ENCODE measurements at regions not wholly inside any gene's neighbourhood (a gene's known extent, or its start where the extent isn't known, plus 50 kb on each side); places are given as distances from the start of the nearest gene placed in this dataset.

DNA sequence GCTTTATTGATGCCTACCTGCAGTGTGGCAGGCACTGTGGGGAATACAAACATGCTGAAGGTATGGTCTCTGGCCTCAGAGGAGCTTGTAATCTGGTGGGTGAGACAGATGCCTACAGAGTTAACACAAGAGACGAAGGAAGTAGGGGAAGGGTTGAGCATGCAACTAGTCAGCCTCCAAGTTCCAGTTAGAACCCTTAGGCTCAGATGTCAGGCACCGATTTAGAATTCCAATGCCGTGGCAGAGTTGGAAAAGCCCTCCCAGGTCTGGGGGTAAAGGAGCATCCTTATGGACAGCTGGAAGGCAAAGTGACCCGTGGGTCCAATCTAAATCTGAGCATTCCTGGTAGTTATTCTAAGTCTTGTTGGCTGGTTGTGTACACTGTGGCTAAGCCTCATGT is 132.9 kb upstream of the GJB5 start:
- Histone ChIP-seq H3K4ac (ENCODE audit: low read depth, low read length) (no peak overlapping the region), H3K23ac (ENCODE audit: insufficient read length, low read depth, low read length) (no peak overlapping the region), H3T11ph (ENCODE audit: low read length) (no peak overlapping the region), H3K79me1 (ENCODE audit: insufficient read depth, low read depth, low read length, poor library complexity, severe bottlenecking) (no peaks in the 10 kb centered on the region), H4K91ac (ENCODE audit: insufficient read length, low read depth, low read length) (no peak overlapping the region), H2BK20ac (ENCODE audit: low read depth, low read length, poor library complexity, severe bottlenecking) (no peak overlapping the region), H2BK120ac (ENCODE audit: low read depth, low read length, poor library complexity, severe bottlenecking) (no peak overlapping the region), H3K56ac (ENCODE audit: insufficient read length, low read depth, low read length) (no peak overlapping the region), H2BK15ac (ENCODE audit: low read depth, low read length) (no peak overlapping the region), H4K5ac (ENCODE audit: insufficient read length, low read depth, low read length) (no peak overlapping the region), H3K14ac (ENCODE audit: insufficient read depth, low read length) (no peak overlapping the region), H2BK5ac (ENCODE audit: insufficient read length, low read length) (no peak overlapping the region), H4K8ac (replicated peaks; ENCODE audit: insufficient read length, low read depth, low read length) (no peak overlapping the region), H3K23me2 (ENCODE audit: insufficient read length, low read depth, low read length, poor library complexity, severe bottlenecking) (no peaks in the 10 kb centered on the region), H2AFZ (ENCODE audit: low read length) (no peak overlapping the region), H3K27ac (ENCODE audit: insufficient read length, low read depth, low read length) (no peak overlapping the region), H3K79me2 (ENCODE audit: insufficient read depth, low read length) (no peaks in the 10 kb centered on the region), H3K9me3 (ENCODE audit: control insufficient read depth, low read depth, low read length) (no peaks in the 10 kb centered on the region), H3K27me3 (ENCODE audit: insufficient read depth, low read length) (no peaks in the 10 kb centered on the region), H3K4me1 (ENCODE audit: insufficient read depth, low read length) (no peaks in the 10 kb centered on the region), H3K9ac (ENCODE audit: extremely low read depth, insufficient read length, low read length) (no peak overlapping the region), H2BK12ac (ENCODE audit: insufficient read length, low read depth, low read length) (no peak overlapping the region), H2AK5ac (ENCODE audit: insufficient read length, low read length) (no peak overlapping the region), H3K18ac (ENCODE audit: insufficient read length, low read depth, low read length) (no peak overlapping the region), H3K4me2 (ENCODE audit: insufficient read depth, insufficient read length, low read length) (no peak overlapping the region), H4K20me1 (ENCODE audit: control insufficient read depth, insufficient read depth, insufficient read length) (no peaks in the 10 kb centered on the region)
- no peaks in the 10 kb centered on the region for H3K9me3 Mint-ChIP-seq
- no peaks in the 10 kb centered on the region for H3K4me1 Mint-ChIP-seq
- H3K27me3 Mint-ChIP-seq (ENCODE audit: low read depth): peaks cover 2% of the 10 kb centered on the region
- H3K4me3 Mint-ChIP-seq: no peak overlapping the region
- no peak overlapping the region for H3K27ac Mint-ChIP-seq
- no peak for DNase-seq
- TF ChIP-seq, protein P1, sequence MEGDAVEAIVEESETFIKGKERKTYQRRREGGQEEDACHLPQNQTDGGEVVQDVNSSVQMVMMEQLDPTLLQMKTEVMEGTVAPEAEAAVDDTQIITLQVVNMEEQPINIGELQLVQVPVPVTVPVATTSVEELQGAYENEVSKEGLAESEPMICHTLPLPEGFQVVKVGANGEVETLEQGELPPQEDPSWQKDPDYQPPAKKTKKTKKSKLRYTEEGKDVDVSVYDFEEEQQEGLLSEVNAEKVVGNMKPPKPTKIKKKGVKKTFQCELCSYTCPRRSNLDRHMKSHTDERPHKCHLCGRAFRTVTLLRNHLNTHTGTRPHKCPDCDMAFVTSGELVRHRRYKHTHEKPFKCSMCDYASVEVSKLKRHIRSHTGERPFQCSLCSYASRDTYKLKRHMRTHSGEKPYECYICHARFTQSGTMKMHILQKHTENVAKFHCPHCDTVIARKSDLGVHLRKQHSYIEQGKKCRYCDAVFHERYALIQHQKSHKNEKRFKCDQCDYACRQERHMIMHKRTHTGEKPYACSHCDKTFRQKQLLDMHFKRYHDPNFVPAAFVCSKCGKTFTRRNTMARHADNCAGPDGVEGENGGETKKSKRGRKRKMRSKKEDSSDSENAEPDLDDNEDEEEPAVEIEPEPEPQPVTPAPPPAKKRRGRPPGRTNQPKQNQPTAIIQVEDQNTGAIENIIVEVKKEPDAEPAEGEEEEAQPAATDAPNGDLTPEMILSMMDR (conservative IDR thresholded peaks at IDR 0.05): no peak
- no CpG with 5 or more reads among the region's 4 CpGs for WGBS (ENCODE audit: extremely low coverage, insufficient read length, low lambda C conversion rate)
- no peaks in the 10 kb centered on the region for H3K36me3 Mint-ChIP-seq (ENCODE audit: insufficient read depth in 1 of 3, low read depth in 3 of 3)

All from H9 (cell line).